Hematopoietic multipotent progenitor cell treated with erythropoietin and hydrocortisone succinate and interleukin-3 and kit ligand, for 8 days (in vitro differentiated cells): ENCODE measurements at regions not wholly inside any gene's neighbourhood (a gene's known extent, or its start where the extent isn't known, plus 50 kb on each side); places are given as distances from the start of the nearest gene placed in this dataset.
"Not testable (repeated sequence)": the region's sequence is repeated elsewhere in the genome, so short reads cannot be mapped to it uniquely, and the experiment has no call there.

Source experiments
- DNase-seq: peaks from one replicate; pipeline ENCODE4 v3.0.0-alpha.2; 2015

DNA sequence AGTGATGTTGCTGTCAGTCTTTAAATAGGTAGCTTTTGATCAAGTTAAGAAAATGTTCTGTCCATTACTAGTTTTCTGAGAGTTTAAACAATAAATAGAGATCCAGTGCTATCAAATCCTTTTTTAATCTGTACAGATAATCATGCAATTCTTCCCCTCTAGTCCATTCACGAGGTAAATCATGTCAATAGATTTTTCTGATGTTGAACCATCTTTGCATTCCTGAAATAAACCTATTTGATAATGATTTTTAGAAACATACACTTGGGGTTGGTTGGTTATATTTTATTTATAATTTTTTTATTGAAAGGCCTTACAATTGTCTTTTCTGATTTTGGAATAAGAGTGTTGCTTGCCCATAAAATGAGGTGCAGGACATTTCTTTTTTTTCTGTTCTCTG lies 95.0 kb downstream of the FAM53A start:
- no peak for DNase-seq

DNA sequence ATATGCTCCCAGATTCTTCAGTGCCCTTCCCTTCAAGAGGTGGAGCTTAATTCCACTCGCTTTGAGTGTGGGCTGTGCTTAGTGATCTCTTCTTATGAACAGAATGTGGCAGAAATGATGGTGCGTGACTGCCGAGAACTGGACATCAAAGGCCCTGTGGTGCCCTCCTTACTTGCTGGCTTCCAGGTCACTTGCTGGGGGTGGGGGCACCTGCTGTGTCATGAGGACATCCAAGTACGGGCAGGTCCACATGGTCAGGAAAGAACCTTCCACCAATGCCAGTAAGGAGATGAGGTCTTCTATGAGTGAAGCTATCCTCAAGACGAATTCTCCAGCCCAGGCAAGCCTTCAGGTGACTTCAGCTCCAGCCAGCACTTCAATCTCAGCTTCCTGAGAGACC lies 95.8 kb downstream of the FAM53A start:
- DNase-seq: no peak

DNA sequence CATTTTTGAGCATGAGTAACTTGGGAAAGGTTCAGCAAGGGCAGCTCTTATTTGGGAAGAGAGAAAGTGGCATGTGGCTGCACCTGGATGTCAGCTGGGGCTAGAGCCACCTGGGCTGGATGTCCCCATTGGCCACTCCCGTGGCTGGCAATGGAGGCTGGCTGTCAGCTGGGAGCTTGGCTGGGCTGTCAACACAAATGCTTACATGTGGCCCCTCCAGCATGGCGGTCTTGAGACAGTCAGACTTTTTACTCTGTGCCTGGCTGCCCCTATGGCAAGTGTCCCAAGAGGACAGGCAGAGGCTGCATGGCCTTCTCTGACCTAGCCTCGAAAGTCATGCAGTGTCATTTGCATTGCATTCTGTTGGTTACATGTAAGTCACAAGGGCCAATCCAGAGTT lies 99.6 kb downstream of the FAM53A start:
- no peak for DNase-seq

DNA sequence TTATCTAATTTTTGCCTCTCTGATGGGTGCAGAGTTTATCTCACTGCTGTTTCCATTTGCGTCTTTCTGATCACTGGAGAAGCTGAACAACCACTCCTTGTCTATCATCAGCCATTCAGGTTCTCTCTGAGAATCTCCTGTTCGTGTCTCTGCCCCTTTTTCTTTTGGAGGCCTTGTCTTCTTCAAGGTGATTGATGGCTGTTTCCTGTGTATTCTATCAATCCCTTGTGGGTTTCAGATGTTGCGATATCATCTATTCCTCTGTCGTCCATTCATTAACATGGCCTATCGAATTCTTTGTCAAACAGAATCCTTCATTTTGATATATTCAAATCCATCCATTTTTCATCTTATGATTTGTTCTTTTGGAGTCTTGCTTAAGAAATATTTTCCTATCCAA lies 100.3 kb downstream of the FAM53A start:
- no peak for DNase-seq

DNA sequence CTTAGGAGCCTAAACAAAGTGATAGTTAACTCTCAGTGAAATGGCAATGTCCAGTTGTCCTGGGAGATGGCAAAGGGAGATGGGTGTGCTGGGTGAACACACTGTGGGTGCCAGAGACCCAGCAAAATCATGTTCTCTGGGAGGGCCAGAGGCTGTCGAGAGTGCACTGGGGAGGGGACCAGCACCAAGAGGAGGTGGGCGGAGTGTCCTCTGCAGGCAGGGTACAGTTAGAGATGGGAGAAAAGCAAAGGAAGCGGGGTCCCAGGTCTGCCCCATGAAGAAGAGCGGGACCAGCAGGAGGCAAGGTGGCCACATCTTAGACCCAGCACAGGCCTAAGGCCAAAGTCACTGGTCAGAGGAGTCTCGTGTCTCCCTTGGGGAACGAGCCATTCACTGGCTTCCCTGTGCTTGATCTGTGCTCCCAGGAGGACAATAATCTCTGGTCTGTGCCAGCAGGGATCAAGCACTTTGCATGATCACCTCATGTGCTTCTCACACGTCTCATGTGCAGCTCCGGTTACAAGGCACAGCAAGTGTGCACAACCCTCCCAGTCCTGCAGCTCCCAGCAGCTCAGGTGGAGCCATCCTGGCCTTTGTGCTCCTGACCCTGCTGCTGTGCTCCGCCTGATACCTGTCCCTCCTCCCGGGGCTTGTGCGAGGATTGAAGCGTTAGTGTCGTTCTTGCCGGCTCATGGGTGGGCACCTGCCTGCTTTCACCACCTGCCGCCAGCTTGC lies 100.9 kb downstream of the FAM53A start:
- no peak for DNase-seq

DNA sequence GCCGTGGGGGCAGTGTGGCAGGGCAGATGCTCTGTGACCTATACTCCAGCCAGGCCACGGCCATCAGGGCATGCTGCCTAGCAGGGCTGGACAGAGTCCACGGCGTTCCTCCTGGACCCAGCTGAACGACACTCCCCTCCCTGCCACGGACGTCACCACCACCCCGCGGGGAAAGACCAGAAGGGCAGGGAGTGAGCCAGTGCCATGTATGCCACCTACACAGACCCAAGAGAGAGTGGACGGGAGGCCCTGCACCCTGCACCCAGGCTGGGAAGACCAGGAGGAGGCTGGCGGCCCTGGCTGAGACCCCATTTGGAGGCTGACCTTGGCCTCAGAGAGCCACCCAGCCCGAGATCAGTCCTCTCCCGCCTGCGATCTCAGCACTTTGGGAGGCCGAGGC lies 101.9 kb downstream of the FAM53A start:
- DNase-seq: no peak

DNA sequence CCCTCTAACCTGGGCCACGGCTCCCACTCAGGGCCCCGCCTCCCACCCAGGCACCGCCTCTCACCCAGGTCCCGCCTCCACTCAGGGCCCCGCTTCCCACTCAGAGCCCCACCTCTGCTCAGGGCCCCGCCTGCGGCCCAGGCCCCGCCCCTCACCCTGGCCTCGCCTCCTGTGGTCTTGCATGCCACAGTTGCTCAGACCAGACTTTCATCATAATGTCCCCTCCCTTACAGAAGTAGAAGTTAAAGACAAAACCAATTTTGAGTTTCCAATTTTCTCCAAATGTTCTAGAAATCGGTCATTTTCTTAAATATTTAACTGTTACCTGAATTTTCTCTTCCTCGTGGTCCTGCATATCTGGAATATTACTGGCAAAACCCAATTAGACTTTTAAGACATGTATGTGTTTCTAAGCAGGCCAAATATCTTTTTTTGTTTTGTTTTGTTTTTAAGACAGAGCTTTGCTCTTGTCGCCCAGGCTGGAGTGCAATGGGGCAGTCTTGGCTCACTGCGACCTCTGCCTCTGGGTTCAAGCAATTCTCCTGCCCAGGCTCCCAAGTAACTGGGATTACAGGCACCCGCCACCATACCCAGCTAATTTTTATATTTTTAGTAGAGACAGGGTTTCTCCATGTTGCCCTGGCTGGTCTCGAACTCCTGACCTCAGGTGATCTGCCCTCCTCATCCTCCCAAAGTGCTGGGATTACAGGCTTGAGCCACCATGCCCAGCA lies 102.8 kb downstream of the FAM53A start:
- peak; percentile 95 for DNase-seq

DNA sequence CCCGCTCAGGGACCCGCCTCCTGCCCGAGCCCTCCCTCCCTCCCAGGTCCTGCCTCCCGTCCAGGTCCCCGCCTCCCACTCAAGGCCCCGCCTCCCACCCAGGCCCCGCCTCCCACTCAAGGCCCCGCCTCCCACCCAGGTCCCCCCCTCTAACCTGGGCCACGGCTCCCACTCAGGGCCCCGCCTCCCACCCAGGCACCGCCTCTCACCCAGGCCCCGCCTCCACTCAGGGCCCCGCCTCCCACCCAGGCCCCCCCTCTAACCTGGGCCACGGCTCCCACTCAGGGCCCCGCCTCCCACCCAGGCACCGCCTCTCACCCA lies 103.5 kb downstream of the FAM53A start:
- not testable (repeated sequence) for DNase-seq

DNA sequence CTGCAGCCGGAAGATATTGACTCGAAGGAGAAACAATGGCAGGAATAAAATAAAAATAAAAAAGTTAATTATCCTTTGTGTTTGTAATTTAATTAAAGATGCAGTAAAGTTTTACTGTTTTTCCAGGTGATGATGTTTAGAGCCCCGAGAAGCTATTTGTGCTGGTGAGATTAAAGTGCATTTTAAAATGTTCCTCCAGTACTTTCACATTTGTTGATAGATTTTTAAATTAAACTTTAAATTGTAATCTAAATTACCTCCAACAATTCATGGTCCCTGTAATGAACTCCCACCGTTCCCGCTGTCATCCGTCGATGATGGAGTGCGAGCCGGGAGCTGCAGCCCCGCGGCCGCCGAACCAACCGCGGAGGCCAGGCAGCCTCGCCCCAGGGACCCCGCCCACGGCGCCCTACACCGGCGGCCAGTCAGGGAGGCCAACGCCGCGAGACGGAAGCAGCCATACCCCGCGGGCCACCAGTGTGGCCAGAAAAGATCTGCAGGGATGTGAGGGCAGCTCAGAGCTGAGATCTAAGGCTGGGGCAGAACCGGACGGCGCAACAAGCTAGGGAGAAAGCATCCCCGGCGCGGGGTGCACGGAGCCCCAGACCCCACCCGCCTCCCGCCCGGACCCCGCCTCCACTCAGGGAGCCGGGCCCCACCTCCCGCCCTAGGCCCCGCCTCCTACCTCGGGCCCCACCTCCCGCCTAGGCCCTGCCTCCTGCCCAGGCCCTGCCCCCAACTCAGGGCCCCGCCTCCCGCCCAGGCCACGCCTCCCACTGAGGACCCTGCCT lies 104.0 kb downstream of the FAM53A start:
- peak; percentile 89 for DNase-seq

DNA sequence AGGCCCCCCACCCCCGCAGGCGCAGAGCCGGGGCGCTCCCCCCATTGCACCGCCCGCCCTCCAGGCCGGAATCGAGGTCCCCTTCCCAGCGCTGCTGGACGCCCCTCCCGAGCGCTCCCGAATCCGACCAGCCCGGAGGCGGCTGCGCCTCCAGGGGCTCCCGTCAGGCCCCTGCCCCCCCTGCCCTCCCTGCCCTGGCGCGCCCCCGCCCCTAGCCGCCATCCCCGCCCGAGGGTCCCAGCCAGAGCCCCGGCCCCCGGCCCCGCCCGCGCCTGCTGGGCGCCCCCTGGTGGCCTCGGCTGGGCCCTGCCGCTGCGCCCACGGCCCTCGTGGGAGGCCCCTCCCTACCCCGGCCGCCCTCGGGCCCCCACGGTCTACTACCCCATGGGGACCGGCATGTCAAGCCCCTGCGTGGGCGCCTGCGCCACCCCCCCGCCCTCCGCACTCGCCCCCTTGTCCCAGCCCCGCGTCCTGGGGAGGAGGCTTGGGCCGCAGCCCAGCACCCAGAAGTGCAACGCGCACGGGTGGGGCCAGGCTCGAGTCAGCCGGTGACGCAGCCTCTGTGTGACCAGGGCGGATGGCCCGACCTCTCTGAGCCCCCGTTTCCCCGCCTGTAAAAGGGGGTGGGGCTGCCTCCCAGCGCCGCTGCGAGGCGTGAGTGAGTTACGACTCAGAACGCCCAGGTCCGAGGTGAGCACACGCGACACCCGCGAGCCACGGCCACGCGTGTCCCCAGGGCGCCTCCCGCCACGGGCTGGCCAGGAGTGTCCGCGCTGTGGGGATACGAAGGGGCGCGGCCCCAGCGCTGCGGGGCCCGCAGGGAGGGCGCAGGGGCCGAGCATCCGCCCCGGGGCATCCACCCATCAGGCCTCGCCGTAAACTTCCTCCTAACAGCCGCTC lies 104.9 kb downstream of the FAM53A start:
- DNase-seq: peak; percentile 89

DNA sequence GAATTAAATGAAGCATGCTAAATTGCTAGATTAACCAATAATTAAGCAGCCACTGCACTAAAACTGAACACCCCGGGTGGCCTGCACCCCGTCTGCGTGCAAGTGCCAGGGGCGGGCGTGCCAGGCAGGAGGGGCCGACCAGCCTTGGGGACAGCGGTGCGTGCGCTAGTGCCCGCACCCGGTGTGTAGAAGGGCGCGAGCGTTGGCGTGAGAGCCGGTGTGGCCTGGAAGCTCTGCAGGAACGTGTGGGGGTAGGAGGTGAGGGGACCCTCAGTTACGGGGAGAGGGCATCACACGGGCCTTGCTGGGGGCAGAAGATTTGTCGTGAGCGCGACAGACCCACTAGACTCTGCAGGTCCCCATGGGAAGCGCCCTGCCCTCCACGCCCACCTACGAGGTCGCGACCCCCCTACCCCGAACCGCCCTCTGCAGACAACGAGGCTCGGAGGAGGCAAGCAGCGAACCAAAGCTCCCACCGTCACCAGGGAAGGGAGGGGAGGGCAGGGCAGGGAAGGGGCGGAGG lies 105.8 kb downstream of the FAM53A start:
- DNase-seq: no peak

DNA sequence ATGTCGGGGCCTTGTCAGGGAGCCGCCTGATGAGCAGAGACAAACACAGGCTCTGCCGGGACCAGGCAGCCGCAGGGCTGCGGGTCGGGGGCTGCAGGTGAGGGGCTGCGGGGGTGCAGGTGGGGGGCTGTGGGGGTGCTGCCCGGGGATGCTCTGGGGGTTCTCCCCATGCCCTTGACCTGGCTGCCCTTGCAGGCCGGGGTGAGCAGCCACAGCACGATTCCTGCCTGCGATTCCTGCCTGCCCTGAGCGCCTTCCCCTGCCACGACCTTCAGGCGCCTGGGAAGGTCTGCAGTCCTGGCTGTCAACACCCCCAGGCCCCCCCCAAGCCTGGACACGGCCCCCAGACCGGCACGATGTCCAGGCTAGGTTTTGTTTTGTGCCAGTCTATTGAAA lies 106.3 kb downstream of the FAM53A start:
- DNase-seq: no peak

DNA sequence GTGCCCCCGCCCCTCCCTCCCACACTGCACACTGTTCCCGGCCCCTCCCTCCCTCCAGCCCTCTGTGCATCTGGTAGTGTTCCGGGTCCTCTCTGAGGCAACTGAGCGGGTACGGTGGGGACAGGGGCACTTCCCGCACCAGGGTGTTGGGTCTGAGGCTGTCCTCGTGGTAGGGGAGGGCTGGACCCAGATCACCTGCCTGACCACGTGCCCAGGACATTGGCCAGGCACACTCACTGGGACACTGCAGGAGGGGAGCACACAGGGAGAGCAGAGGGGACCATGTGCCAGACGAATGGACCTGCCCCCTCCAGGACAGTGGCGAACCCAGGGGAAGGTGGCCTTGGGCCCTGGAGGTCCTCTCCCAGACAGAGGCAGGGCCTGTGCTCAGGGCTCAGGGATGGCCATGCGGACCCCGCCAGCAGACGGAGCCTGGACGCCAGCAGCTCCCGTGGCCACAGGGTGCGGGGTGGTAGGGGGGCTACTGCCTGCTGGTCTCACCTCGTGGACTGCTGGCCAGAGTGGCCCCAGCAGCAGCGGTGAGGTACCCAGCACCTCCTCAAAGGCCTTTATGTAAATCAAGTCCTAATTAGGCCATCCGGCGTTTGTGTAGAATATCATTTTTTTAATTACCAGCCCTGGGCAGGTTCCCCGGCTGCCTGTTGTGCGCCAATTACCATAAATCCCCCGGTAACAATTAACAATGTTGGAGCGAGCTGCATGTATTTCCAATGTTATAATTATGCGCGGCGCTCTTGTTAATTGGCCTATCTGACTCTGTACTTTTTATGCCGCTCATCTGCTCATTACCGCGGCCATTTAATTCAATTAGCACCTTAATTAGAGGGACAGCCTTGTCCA lies 106.9 kb downstream of the FAM53A start:
- no peak for DNase-seq

DNA sequence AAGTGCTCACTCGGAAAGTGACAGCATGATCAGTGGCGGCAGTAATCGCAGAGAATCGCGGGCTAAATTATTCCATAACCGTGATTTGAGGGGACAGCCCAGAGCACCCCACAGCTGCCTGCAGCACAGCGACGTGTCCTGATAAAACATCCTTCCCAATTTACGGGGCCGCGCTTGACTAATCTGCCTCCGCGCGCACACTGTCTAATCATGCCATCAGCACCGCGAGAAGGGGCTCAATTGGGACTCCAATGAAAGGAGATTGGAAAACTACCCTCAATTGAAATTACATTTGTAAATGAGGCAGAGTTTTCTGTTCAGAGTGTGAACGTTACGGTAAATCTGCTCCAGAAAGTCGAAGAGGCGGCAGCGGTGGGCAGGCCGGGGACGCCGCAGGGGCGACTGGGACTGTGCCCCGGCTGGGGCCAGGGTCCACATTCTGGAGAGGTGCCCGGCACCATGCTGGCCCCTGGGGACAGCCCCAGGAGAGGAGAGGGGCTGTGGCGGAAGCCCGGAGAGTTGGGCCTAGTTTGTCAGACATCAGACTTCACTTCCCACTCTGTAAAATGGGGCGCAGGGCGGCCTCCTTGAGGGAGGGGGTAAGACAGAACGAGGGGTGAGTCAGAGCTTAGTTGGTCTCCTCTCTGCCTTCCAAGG lies 107.7 kb downstream of the FAM53A start:
- no peak for DNase-seq

DNA sequence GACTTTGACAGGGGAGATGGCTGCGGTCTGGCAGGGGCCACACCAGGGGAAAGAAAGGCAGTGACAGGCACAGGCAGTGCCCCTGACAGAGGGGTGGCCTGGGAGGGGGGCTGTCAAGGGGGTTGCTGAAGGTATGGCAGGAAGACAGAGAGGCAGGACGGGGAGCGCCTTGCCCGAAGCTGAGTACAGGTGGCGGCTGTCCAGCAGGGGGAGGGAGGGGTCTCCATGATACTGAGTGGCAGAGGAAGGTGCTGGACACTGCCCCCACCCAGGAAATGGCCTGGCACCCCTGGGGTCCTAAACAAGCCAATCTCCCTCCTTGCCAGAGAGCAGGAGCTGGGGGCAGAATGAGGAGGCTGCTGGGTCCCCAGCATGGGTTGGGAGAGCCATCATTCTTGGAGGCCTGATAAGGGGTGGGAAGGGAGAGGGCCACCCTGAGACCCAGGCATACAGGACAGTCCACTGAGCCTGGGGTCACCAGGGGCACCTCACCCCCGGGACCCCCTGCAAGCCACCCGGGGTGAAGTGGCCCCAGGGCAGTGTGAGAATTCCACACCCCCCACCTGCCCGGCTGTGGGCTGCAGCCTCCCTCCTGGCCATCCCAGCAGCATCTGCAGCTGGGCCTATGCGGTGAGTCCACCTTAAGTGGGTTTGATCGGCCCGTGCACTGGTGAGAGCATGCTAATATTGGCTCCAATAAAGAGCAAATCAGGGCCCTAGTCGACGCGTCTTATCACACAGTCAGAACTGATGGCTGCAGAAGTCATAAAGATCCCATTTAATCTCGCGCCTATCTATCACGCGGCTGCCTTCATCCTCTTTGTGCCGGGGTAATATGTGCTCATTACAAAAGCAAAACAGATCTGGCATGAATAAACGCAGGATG lies 108.5 kb downstream of the FAM53A start:
- DNase-seq: no peak

DNA sequence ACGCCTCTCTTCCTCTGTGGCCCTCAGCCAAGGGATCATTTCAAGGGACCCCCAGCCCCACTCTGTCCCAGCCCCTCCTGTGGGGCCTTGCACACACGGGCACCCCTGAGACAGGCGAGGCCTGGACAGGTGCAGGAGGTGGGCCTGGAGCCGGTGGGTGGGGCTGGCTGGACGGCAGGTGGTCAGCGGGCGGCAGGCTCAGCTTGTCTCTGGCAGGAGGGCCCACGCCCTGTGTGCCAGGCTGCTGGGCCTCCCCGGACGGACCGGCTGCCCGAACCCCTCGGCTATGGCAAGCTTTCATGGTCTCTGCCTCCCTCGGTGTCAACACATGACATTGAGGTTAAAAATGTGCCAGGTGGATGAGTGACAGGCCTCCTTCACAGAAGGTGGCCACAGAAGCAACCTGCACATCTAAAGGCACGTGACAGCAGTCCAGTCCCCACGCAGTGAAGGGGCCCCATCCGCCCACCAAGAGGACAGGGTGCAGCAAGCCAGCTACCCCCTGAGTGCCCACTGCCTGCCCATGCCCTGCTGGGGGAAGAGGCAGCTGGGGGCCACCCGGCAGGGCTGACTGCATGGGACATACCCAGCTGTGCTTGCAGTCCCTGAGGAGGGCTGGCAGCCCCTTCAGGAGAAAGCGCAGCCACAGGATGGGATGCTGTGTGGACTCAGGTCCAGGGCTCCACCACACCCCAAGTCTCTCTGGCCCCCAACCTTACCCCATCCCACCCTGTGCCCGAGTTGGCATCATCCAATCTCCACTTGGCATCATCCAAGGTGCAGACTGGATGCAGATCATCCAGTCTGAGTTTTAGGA lies 109.3 kb downstream of the FAM53A start:
- DNase-seq: no peak

DNA sequence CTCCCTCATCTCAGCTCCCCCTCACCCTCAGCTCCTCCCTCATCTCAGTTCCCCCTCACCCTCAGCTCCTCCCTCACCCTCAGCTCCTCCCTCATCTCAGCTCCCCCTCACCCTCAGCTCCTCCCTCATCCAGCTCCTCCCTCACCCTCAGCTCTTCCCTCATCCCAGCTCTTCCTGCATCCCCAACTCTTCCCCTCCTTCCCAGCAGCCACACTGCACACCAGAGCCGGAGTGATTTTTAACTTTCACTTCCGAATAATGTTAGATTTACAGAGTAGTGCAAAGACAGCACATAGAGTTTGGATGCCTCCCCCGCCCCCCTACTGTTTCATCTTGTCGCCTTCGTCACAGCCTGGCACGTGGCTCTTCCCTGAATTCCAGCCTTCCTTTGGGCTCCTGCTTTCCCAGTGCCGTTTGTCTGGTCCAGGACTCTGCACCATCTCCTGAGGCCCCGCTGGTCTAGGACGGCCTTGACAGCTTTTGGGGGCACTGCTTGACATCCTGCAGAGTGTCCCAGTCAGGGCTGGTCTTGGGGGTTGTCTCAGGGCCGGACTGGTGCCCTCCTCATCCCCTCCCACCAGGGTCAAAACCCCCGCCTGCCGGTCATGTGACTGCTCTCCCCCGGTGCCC lies 110.2 kb downstream of the FAM53A start:
- DNase-seq: no peak

DNA sequence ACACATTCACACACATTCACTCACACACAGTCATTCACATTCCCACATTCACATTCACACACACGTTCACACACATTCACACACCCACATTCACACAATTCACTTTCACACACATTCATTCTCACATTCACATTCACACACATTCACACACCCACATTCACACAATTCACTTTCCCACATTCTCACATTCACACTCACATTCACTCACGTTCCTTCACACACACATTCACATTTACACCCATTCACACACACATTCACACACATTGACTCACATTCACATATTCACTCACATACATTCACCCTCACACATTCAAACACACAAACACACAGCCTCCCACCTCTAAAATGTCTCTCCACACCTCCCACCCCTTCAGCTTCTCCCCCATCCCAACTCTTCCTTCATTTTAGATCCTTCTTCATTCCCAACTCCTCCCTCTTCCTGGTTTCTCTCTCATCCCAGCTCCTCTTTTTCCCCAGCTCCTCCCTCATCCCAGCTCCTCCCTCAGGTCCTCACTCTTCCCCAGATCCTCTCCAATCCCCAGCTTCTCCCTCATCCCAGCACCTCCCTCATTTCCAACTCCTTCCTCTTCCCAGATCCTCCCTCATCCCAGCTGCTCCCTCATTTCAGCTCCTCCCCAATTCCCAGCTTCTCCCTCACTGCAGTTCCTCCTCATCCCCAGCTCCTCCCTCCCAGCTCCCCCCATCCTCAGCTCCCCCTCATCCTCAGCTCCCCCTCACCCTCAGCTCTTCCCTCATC lies 111.0 kb downstream of the FAM53A start:
- no peak for DNase-seq
